Calu3 (cell line): ENCODE measurements at regions not wholly inside any gene's neighbourhood (a gene's known extent, or its start where the extent isn't known, plus 50 kb on each side); places are given as distances from the start of the nearest gene placed in this dataset.

ENCODE experiments used
- BruUV-seq: library from RNA; stranded (reverse); fragments of 400-500 nt; replicated peaks from 2 replicates; lab custom pipeline; 2021; lab: Mats Ljungman, UMichigan
- CTCF ChIA-PET: fragments of 300-600 bp; sonication (Branson Sonifier 250); formaldehyde crosslinking; loops from one replicate; lab custom pipeline; 2022; ENCODE audit warnings: antibody characterized with exemption; lab: Charles Lee
- DNase-seq: peaks from one replicate; pipeline ENCODE4 v3.0.0; 2022
- H3K27ac Mint-ChIP-seq: one replicate; pipeline ENCODE4 v1.8.0; 2022; ENCODE audit warnings: mixed read lengths; ENCODE audit not compliant: unreplicated experiment
- H3K27me3 Mint-ChIP-seq: one replicate; pipeline ENCODE4 v1.8.0; 2022; ENCODE audit warnings: mixed read lengths; ENCODE audit not compliant: unreplicated experiment
- H3K36me3 Mint-ChIP-seq: one replicate; pipeline ENCODE4 v1.8.0; 2022; ENCODE audit warnings: mild to moderate bottlenecking, moderate library complexity, mixed read lengths; ENCODE audit not compliant: insufficient read depth, unreplicated experiment
- H3K4me1 Mint-ChIP-seq: one replicate; pipeline ENCODE4 v1.8.0; 2022; ENCODE audit warnings: mild to moderate bottlenecking, low read depth, mixed read lengths; ENCODE audit not compliant: unreplicated experiment
- H3K4me3 Mint-ChIP-seq: one replicate; pipeline ENCODE4 v1.8.0; 2022; ENCODE audit warnings: mild to moderate bottlenecking, low read depth, moderate library complexity, mixed read lengths; ENCODE audit not compliant: unreplicated experiment
- H3K9me3 Mint-ChIP-seq: one replicate; pipeline ENCODE4 v1.8.0; 2022; ENCODE audit warnings: low read depth, mixed read lengths; ENCODE audit not compliant: unreplicated experiment
- CTCF ChIP-seq: fragments of 200-600 bp; IDR thresholded peaks from one replicate; pipeline ENCODE4 v1.8.0; 2022; ENCODE audit warnings: antibody characterized with exemption; ENCODE audit not compliant: unreplicated experiment
- intact Hi-C: fragments of 100-400 bp; cut with micrococcal nuclease; formaldehyde crosslinking; loops from one replicate; pipeline ENCODE4 v1.10.0; 2022; ENCODE audit not compliant: unreplicated experiment

- Mint-ChIP-seq H3K27me3 (no peaks in the 10 kb centered on the region), H3K27ac (no peak overlapping the region), H3K36me3 (no peaks in the 10 kb centered on the region), H3K9me3 (peaks cover 18% of the 10 kb centered on the region), H3K4me1 (no peaks in the 10 kb centered on the region), H3K4me3 (no peak overlapping the region)
- intact Hi-C loops, result no loop called here
- CTCF ChIA-PET, result no interaction called here
- no TSS peak for BruUV-seq
- DNase-seq, result no peak
- TF ChIP-seq CTCF, result no peak
These were observed 121.2 kb upstream of the IRX2 start for GRCh38 chr5:2872676-2873075.

- intact Hi-C loops, result no loop called here
- Mint-ChIP-seq H3K27me3 (no peaks in the 10 kb centered on the region), H3K4me1 (no peaks in the 10 kb centered on the region), H3K27ac (no peak overlapping the region), H3K4me3 (no peak overlapping the region), H3K9me3 (peaks cover 17% of the 10 kb centered on the region), H3K36me3 (no peaks in the 10 kb centered on the region)
- BruUV-seq, result no TSS peak
- no peak for TF ChIP-seq CTCF
- no peak for DNase-seq
- CTCF ChIA-PET, result no interaction called here
These were observed 119.8 kb upstream of the IRX2 start for GRCh38 chr5:2871282-2871681.

- no peak overlapping the region for H3K4me3 Mint-ChIP-seq
- CTCF ChIA-PET, result no interaction called here
- DNase-seq, result no peak
- H3K4me1 Mint-ChIP-seq, result no peaks in the 10 kb centered on the region
- H3K27me3 Mint-ChIP-seq, result no peaks in the 10 kb centered on the region
- TF ChIP-seq CTCF, result no peak
- H3K9me3 Mint-ChIP-seq, result peaks cover 20% of the 10 kb centered on the region
- H3K36me3 Mint-ChIP-seq, result no peaks in the 10 kb centered on the region
- BruUV-seq, result no TSS peak
- H3K27ac Mint-ChIP-seq, result no peak overlapping the region
- intact Hi-C loops, result no loop called here
These were observed 118.0 kb upstream of the IRX2 start for GRCh38 chr5:2869471-2869870.

GRCh38 chr5:2867373-2867933 lies 116.0 kb upstream of the IRX2 start:
- H3K36me3 Mint-ChIP-seq, result no peaks in the 10 kb centered on the region
- no peak for DNase-seq
- no TSS peak for BruUV-seq
- no peak overlapping the region for H3K27ac Mint-ChIP-seq
- H3K27me3 Mint-ChIP-seq, result no peaks in the 10 kb centered on the region
- TF ChIP-seq CTCF, result no peak
- no peak overlapping the region for H3K4me3 Mint-ChIP-seq
- H3K9me3 Mint-ChIP-seq, result peaks cover 14% of the 10 kb centered on the region
- intact Hi-C loops, result no loop called here
- no peaks in the 10 kb centered on the region for H3K4me1 Mint-ChIP-seq
- CTCF ChIA-PET, result no interaction called here
